LNCAP (cell line): ENCODE measurements at regions not wholly inside any gene's neighbourhood (a gene's known extent, or its start where the extent isn't known, plus 50 kb on each side); places are given as distances from the start of the nearest gene placed in this dataset.

Experiments used
- CTCF ChIP-seq: fragments of 450-650 bp; IDR thresholded peaks from 2 replicates; pipeline ENCODE4 v1.5.1; 2017; ENCODE audit warnings: mild to moderate bottlenecking

- no peak for TF ChIP-seq CTCF
These were observed 257.9 kb downstream of the NEDD1 start for GRCh38 chr12:97164936-97165335.

GRCh38 chr12:97167598-97167997 is 260.5 kb downstream of the NEDD1 start:
- no peak for TF ChIP-seq CTCF

GRCh38 chr12:97168804-97169203 is 261.7 kb downstream of the NEDD1 start:
- TF ChIP-seq CTCF = no peak

GRCh38 chr12:97169889-97170567 is 263.0 kb downstream of the NEDD1 start:
- no peak for TF ChIP-seq CTCF

GRCh38 chr12:97173688-97174410 is 266.8 kb downstream of the NEDD1 start:
- no peak for TF ChIP-seq CTCF

- no peak for TF ChIP-seq CTCF
These were observed 270.4 kb downstream of the NEDD1 start for GRCh38 chr12:97177481-97177880.

- TF ChIP-seq CTCF = no peak
These were observed 274.7 kb downstream of the NEDD1 start for GRCh38 chr12:97181571-97182265.
